ENCODE measurements at regions not wholly inside any gene's neighbourhood (a gene's known extent, or its start where the extent isn't known, plus 50 kb on each side); places are given as distances from the start of the nearest gene placed in this dataset.

DNA sequence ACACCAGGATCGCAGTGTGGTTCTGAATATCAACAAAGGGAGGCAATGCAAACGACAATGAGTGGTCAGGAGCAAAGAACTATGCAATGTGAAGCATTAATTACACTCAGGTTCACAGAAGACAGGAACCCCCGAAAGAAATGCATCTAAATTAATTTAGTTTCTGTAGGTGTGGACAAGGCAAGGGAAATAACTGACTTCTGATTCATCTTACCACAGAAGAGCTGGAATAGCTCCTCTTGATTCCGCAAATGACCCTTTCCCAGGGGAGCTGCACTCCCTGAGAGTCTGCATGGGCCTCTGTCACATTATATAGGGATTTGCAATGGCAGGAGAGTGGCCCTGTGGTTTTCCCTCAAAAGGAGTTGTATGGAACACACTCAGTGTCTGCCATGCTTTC, 263.9 kb upstream of the APCDD1 start:
- no peak for TF ChIP-seq CTCF (IDR thresholded peaks at IDR 0.05; ENCODE audit: insufficient read depth, low read depth, low read length, missing control alignments)
- DNase-seq (ENCODE audit: low read depth): no peak
- no peak overlapping the region for H3K4me3 ChIP-seq (ENCODE audit: low read depth, low read length)

DNA sequence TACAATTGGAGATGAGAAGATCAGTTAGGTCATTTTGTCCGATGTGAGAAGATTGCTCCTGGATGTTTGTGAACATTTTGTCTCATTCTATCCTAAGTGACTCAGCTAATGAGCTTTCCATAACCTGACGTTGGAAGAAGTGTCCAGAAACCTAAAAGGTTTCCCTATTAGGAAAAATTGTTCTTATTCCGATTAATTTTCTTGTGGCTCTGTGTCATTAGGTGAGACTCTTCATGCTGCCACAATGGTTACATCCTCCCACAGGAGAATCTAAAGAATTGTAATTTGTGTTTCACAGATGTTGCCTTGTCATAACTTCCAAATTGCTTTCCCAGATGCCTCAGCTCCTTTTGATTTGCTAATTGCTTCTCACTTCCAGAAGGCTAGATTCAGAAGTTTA, 261.0 kb upstream of the APCDD1 start:
- H3K4me3 ChIP-seq (ENCODE audit: low read depth, low read length): no peak overlapping the region
- TF ChIP-seq CTCF (IDR thresholded peaks at IDR 0.05; ENCODE audit: insufficient read depth, low read depth, low read length, missing control alignments): no peak
- DNase-seq (ENCODE audit: low read depth): no peak

GRCh38 chr18:10194592-10194991, 259.8 kb upstream of the APCDD1 start:
- no peak for TF ChIP-seq CTCF (IDR thresholded peaks at IDR 0.05; ENCODE audit: insufficient read depth, low read depth, low read length, missing control alignments)
- DNase-seq (ENCODE audit: low read depth): no peak
- no peak overlapping the region for H3K4me3 ChIP-seq (ENCODE audit: low read depth, low read length)

GRCh38 chr18:10195529-10195928, 258.9 kb upstream of the APCDD1 start:
- TF ChIP-seq CTCF (IDR thresholded peaks at IDR 0.05; ENCODE audit: insufficient read depth, low read depth, low read length, missing control alignments): no peak
- no peak for DNase-seq (ENCODE audit: low read depth)
- no peak overlapping the region for H3K4me3 ChIP-seq (ENCODE audit: low read depth, low read length)

GRCh38 chr18:10197097-10197496, 257.3 kb upstream of the APCDD1 start:
- no peak for DNase-seq (ENCODE audit: low read depth)
- no peak overlapping the region for H3K4me3 ChIP-seq (ENCODE audit: low read depth, low read length)
- TF ChIP-seq CTCF (IDR thresholded peaks at IDR 0.05; ENCODE audit: insufficient read depth, low read depth, low read length, missing control alignments): no peak

DNA sequence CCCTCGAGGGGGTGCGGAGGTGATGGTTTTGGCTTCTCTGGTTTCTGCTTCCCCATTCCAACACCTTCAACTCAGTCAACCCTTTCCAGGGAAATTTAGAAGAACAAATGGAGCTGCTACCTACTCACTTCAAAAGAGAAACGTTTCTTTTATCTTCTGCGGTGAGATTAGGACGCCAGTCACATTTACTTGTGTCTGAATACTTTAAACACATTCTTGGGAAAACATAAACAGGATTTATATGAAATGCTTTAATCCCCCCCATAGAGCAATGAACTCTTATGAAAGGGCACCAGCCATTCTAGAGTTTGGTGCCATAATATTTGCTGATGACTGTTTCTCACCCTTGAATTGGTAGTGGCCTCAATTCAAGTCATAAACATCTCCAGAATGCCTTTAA, 253.2 kb upstream of the APCDD1 start:
- DNase-seq (ENCODE audit: low read depth): no peak
- no peak overlapping the region for H3K4me3 ChIP-seq (ENCODE audit: low read depth, low read length)
- no peak for TF ChIP-seq CTCF (IDR thresholded peaks at IDR 0.05; ENCODE audit: insufficient read depth, low read depth, low read length, missing control alignments)

- DNase-seq (ENCODE audit: low read depth): no peak
- no peak for TF ChIP-seq CTCF (IDR thresholded peaks at IDR 0.05; ENCODE audit: insufficient read depth, low read depth, low read length, missing control alignments)
- H3K4me3 ChIP-seq (ENCODE audit: low read depth, low read length): no peak overlapping the region
Measured at GRCh38 chr18:10201659-10202058, 252.8 kb upstream of the APCDD1 start.
